ENCODE measurements at regions not wholly inside any gene's neighbourhood (a gene's known extent, or its start where the extent isn't known, plus 50 kb on each side); places are given as distances from the start of the nearest gene placed in this dataset.

DNA sequence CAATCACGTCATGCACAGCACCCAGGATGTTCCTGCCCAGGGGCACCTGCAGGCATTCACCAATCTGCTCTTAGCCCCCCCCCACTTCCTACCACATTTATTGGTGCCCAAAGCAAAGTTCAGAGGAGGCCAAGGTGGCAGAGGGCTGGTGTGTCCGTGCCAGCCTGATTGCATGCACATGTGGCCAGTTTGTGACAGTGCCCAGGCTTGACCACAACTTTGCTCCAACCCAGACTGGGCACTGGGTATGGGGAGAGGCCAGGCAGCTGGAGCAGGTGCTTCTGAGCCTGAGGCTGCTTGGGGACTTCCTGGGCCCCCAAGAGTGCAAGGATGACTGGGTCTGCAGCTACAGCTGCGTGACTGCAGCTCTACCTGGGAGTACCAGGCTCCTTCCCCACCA lies 192.3 kb upstream of the BCHE start:
- no peak overlapping the region for H3K4me3 ChIP-seq (ENCODE audit: low read length)
- no peaks in the 10 kb centered on the region for H4K20me1 ChIP-seq (ENCODE audit: low read length)
- DNase-seq (no peak), ATAC-seq (no peak)
- BruUV-seq (replicated peaks), result no TSS peak
- H3F3A ChIP-seq (ENCODE audit: low read length, unreplicated experiment), result no peaks in the 10 kb centered on the region
- no peaks in the 10 kb centered on the region for H3K36me3 ChIP-seq (ENCODE audit: low read depth, low read length)
- intact Hi-C loops (cut with micrococcal nuclease), result no loop called here
- no peak overlapping the region for H3K4me2 ChIP-seq (ENCODE audit: low read length)
- H3K9ac ChIP-seq (ENCODE audit: low read length), result no peak overlapping the region
- ChIA-PET CTCF (no interaction called here), POLR2A (ENCODE audit: unreplicated experiment) (no interaction called here)
- H2AFZ ChIP-seq (ENCODE audit: low read length), result no peak overlapping the region
- H3K27ac ChIP-seq (ENCODE audit: low read length), result no peak overlapping the region
- no peaks in the 10 kb centered on the region for H3K27me3 ChIP-seq (ENCODE audit: low read length)
- H3K4me1 ChIP-seq (ENCODE audit: insufficient read depth, low read length), result no peaks in the 10 kb centered on the region
- TF ChIP-seq, protein P1, sequence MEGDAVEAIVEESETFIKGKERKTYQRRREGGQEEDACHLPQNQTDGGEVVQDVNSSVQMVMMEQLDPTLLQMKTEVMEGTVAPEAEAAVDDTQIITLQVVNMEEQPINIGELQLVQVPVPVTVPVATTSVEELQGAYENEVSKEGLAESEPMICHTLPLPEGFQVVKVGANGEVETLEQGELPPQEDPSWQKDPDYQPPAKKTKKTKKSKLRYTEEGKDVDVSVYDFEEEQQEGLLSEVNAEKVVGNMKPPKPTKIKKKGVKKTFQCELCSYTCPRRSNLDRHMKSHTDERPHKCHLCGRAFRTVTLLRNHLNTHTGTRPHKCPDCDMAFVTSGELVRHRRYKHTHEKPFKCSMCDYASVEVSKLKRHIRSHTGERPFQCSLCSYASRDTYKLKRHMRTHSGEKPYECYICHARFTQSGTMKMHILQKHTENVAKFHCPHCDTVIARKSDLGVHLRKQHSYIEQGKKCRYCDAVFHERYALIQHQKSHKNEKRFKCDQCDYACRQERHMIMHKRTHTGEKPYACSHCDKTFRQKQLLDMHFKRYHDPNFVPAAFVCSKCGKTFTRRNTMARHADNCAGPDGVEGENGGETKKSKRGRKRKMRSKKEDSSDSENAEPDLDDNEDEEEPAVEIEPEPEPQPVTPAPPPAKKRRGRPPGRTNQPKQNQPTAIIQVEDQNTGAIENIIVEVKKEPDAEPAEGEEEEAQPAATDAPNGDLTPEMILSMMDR (conservative IDR thresholded peaks at IDR 0.05; ENCODE audit: low read depth, low read length), result no peak
- TF ChIP-seq EZH2phosphoT487 (IDR thresholded peaks at IDR 0.05; ENCODE audit: borderline replicate concordance, low read length) (no peak), EZH2 (IDR thresholded peaks at IDR 0.05; ENCODE audit: low read length, unreplicated experiment) (no peak)
- H3K9me2 ChIP-seq (replicated peaks; ENCODE audit: low read length), result no peaks in the 10 kb centered on the region
- 0 out of 2 replicates have a peak, but pooled peaks cover 3% of the 10 kb centered on the region for H3K9me3 ChIP-seq (ENCODE audit: low read length)
- no peaks in the 10 kb centered on the region for H3K79me2 ChIP-seq (ENCODE audit: low read length)

DNA sequence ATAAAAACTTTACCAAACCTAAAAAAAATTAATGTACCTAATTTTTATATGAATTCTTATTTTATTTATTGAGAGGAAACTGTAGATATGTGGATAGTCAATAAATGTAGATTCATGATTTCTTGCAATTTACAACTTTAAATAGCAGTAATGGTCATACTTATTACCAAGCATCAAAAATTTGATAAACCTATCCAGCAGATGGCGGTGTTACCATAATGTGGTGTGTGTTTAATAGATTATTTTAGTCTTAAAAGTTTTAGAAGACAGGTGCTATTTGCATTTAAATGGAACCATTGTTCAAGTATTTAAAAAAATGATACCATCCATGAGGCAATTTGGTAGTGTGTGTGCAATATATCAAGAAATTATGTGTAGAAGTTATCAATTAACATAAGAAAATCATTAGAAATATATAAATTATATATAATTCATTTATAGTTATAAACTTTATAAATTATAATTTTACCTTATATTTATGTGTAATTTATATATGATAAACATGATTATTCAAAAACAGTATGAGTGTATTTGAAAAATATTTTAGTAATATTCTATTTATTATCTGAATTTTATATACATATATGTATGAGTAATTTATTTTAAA lies 176.0 kb upstream of the BCHE start:
- H3K79me2 ChIP-seq (ENCODE audit: low read length), result no peaks in the 10 kb centered on the region
- DNase-seq, result peak; percentile 81
- intact Hi-C loops (cut with micrococcal nuclease), result loop anchor here (1.0 to 10.0 kb wide), 7 partner anchors 158 to 1138 kb away; no protein-coding TSS in a partner anchor
- H3K9me3 ChIP-seq (ENCODE audit: low read length), result no peaks in the 10 kb centered on the region
- ATAC-seq, result peak; percentile 38; the same call in 1 of the 2 replicates
- no peak overlapping the region for H3K9ac ChIP-seq (ENCODE audit: low read length)
- H3K9me2 ChIP-seq (replicated peaks; ENCODE audit: low read length), result no peaks in the 10 kb centered on the region
- H4K20me1 ChIP-seq (ENCODE audit: low read length), result no peaks in the 10 kb centered on the region
- H3K27ac ChIP-seq (ENCODE audit: low read length), result no peak overlapping the region
- H3K4me3 ChIP-seq (ENCODE audit: low read length), result no peak overlapping the region
- no peak overlapping the region for H2AFZ ChIP-seq (ENCODE audit: low read length)
- no peaks in the 10 kb centered on the region for H3K36me3 ChIP-seq (ENCODE audit: low read depth, low read length)
- no peaks in the 10 kb centered on the region for H3K27me3 ChIP-seq (ENCODE audit: low read length)
- ChIA-PET POLR2A (ENCODE audit: unreplicated experiment) (no interaction called here), CTCF (interaction anchor here (0.6 kb wide), 2 partner anchors 674 to 756 kb away, joined by 3 read pairs; no protein-coding TSS in a partner anchor)
- no peaks in the 10 kb centered on the region for H3K4me1 ChIP-seq (ENCODE audit: insufficient read depth, low read length)
- H3K4me2 ChIP-seq (ENCODE audit: low read length), result no peak overlapping the region
- H3F3A ChIP-seq (ENCODE audit: low read length, unreplicated experiment), result no peaks in the 10 kb centered on the region
- BruUV-seq (replicated peaks), result no TSS peak
- TF ChIP-seq EZH2 (IDR thresholded peaks at IDR 0.05; ENCODE audit: low read length, unreplicated experiment) (no peak), EZH2phosphoT487 (IDR thresholded peaks at IDR 0.05; ENCODE audit: borderline replicate concordance, low read length) (no peak)
- TF ChIP-seq, protein P1 (conservative IDR thresholded peaks at IDR 0.05; ENCODE audit: low read depth, low read length), result peak; percentile 75

DNA sequence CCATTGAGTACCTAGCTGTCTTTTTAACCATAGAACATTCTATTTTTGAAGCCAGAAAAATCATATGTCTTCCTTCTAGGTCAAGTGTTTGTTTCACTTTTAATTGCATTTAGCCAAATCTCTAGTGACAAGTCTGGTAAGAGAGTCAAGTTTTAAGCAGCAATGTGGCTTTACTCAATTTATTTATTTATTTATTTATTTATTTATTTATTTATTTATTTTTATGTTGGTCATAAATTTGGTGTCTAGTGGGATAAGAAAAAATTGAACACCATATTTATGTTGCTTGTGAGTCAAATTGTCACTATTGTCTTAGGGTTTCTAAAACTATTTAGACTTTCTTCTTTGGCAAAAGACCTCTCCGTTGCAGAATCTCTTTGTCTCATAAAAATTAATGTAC lies 174.5 kb upstream of the BCHE start:
- Histone ChIP-seq H3K36me3 (ENCODE audit: low read depth, low read length) (no peaks in the 10 kb centered on the region), H3K79me2 (ENCODE audit: low read length) (no peaks in the 10 kb centered on the region), H3K4me1 (ENCODE audit: insufficient read depth, low read length) (no peaks in the 10 kb centered on the region), H2AFZ (ENCODE audit: low read length) (no peak overlapping the region), H3K27me3 (ENCODE audit: low read length) (no peaks in the 10 kb centered on the region), H3K4me2 (ENCODE audit: low read length) (no peak overlapping the region), H3F3A (ENCODE audit: low read length, unreplicated experiment) (no peaks in the 10 kb centered on the region), H3K4me3 (ENCODE audit: low read length) (no peak overlapping the region), H4K20me1 (ENCODE audit: low read length) (no peaks in the 10 kb centered on the region), H3K9me2 (replicated peaks; ENCODE audit: low read length) (no peaks in the 10 kb centered on the region), H3K9me3 (ENCODE audit: low read length) (no peaks in the 10 kb centered on the region), H3K27ac (ENCODE audit: low read length) (no peak overlapping the region), H3K9ac (ENCODE audit: low read length) (no peak overlapping the region)
- DNase-seq, result no peak
- BruUV-seq (replicated peaks), result no TSS peak
- intact Hi-C loops (cut with micrococcal nuclease), result loop anchor here (2.0 to 10.0 kb wide), 5 partner anchors 157 to 1021 kb away; no protein-coding TSS in a partner anchor
- ATAC-seq, result no peak
- CTCF ChIA-PET, result interaction anchor here (0.6 to 0.7 kb wide), 2 partner anchors 672 to 673 kb away, joined by 3 read pairs; no protein-coding TSS in a partner anchor
- TF ChIP-seq EZH2phosphoT487 (IDR thresholded peaks at IDR 0.05; ENCODE audit: borderline replicate concordance, low read length) (no peak), EZH2 (IDR thresholded peaks at IDR 0.05; ENCODE audit: low read length, unreplicated experiment) (no peak)
- TF ChIP-seq, protein P1 (conservative IDR thresholded peaks at IDR 0.05; ENCODE audit: low read depth, low read length), result no peak
- POLR2A ChIA-PET (ENCODE audit: unreplicated experiment), result no interaction called here
